Fibroblast of skin of right quadriceps (primary cell): ENCODE measurements at regions not wholly inside any gene's neighbourhood (a gene's known extent, or its start where the extent isn't known, plus 50 kb on each side); places are given as distances from the start of the nearest gene placed in this dataset.

Experiments
- DNase-seq: peaks from one replicate; pipeline ENCODE4 v3.0.0-alpha.2; 2013

- no peak for DNase-seq
These were observed 190.3 kb upstream of the CRY1 start for GRCh38 chr12:107283652-107284051.

DNA sequence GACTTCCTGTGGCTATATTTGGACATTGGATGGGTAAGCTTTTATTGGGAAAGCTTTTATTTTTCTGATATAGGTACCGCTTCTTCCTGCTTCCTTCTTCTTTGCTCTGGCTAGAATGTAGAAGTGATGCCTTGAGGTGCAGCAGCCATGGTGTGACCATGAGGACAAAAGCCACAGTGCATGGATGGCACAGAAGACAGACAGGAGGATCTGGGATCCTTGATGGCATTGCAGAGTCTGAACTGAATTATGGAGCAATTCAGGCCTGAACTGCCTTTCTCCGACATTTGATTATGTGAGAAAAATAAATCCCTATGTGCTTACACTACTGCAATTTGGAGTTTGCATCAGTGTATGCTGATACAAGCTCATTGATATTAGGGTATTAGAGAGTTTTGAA lies 191.3 kb upstream of the CRY1 start:
- DNase-seq, result no peak

DNA sequence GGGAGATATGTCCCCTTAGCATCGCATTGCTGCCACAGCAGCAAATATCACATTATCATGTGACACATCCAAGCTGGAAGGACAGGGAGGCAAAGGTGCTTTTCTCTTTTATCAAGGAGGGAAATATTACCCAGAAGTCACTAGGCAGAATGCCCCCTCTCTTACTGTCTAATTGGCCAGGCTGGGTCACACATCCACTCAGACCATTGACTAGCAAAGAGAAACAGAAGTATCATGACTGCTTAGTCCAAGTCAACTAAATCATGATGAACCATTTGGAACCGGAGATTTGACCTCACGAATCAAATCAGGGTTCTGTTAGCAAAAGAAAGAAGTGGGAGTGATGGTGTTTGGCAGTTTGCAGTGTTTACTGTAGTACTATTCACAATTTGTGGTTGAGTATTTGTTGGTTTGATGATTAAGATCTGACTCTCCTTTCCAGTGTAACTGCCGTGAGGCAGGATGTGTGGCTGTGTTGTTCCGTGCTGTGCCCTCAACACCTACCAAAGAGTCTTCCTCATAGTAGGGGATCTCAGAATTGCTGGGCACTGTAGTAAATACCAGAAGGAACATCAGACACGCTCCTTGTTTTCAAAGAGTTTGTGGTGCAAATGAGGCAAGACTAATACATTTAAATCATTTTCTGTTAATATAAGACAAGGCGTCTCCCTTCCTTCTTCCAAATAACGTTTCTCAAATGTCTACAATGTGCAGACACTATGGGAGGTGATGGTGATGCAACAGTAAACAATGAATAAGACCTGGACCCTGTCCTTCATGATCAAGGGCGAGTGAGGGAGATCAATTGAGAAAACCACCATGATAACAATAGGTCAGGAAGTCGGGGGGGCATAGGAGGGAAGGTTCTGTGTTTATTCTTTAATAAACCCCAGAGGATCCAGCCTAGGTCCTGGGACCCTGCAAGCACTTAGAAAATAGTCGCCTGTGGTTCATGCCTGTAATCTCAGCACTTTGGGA lies 194.4 kb upstream of the CRY1 start:
- DNase-seq, result no peak

GRCh38 chr12:107288414-107289127 lies 195.2 kb upstream of the CRY1 start:
- DNase-seq, result no peak

DNA sequence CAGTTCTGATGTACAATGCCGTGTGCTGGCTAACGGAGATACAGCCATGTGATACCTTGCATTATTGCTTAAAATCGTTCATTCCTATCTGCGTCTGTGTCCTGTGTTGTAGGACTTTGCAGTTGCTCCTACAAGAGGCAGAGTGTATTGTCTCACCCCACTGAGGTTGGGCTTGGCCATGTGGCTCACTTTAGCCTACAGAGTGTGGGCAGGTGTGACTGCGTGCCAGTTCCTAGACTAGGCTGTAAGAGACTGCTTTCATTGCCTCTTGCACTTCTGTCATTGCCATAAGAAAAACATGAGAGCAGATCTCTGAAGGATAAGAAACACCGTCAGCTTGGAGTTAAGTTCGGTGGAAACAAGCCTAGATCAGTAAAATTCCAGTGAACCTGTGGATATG lies 197.7 kb upstream of the CRY1 start:
- no peak for DNase-seq

DNA sequence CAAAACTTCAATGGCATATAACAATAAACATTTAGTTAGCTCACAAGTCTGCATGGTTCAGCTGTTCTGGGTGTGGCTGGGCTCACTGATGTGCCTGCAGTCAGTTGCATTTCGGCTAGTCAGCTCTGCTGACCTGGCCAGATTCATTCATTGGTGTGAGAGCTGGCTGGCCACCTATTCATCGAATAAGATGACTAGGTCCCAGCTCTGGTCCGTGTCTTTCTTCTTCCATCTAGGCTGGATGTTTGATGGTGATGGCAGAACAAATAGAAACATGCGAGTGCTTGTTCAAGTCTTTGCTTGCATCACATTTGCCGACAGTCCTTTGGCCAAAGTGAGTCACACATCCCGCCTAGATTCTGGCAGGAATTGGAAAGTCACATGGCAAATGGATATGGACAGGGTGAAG lies 203.3 kb upstream of the CRY1 start:
- no peak for DNase-seq

DNA sequence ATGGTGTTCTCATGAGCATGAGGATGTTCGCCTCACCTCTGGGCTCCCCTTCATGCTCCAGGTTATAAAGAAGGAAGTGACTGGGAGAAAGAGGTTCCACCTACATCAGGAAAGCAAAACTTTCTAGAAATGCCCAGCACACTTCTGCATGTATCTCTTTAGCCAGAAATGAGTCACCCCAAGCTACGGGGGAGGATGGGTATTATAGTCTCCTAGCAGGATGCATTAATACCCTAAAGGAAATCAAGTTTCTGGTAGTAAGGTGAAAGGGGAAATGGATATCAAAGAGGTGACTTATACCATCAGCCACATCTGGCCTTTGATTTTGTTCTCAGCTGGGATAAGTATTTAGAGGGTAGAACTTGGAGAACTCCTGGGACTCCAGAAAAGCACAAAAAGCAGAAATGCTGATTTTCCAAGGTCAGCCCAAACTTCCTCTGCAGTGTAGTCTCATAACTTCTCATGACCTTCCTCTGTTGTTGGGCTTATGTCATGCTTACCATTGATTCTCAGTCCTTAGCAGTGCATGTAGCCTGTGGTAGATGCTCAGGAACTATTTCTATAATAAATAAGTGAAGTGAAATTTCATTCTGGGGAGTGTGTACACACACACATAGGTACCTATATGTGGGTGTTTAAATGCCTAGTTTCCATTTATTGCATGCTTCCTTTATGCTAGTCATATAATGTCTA lies 209.4 kb upstream of the CRY1 start:
- DNase-seq, result no peak

- DNase-seq, result no peak
These were observed 211.5 kb upstream of the CRY1 start for GRCh38 chr12:107304588-107305532.

GRCh38 chr12:107306141-107306659 lies 212.9 kb upstream of the CRY1 start:
- no peak for DNase-seq

- DNase-seq, result no peak
These were observed 215.0 kb upstream of the CRY1 start for GRCh38 chr12:107308310-107308709.

- no peak for DNase-seq
These were observed 215.7 kb upstream of the CRY1 start for GRCh38 chr12:107309020-107309419.

GRCh38 chr12:107310621-107311020 lies 217.3 kb upstream of the CRY1 start:
- no peak for DNase-seq

DNA sequence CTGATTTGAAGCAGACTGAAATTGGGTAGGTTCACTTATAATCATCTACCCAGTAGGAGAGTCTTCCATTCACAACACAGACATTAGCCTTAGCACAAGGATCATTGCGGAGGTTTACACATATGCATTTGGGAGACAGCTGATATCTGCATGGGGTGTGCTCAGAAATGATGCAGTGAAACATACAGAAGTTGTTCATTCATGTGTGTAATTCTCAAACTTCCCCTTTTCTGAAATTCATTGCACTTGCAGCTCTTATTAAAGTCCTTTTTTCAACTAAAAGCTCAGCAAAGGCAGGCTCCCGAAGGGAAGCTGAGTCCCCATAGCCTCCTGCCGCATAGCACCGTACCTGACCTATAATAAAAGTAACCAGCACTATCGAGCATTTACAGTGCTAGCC lies 218.3 kb upstream of the CRY1 start:
- DNase-seq, result no peak

DNA sequence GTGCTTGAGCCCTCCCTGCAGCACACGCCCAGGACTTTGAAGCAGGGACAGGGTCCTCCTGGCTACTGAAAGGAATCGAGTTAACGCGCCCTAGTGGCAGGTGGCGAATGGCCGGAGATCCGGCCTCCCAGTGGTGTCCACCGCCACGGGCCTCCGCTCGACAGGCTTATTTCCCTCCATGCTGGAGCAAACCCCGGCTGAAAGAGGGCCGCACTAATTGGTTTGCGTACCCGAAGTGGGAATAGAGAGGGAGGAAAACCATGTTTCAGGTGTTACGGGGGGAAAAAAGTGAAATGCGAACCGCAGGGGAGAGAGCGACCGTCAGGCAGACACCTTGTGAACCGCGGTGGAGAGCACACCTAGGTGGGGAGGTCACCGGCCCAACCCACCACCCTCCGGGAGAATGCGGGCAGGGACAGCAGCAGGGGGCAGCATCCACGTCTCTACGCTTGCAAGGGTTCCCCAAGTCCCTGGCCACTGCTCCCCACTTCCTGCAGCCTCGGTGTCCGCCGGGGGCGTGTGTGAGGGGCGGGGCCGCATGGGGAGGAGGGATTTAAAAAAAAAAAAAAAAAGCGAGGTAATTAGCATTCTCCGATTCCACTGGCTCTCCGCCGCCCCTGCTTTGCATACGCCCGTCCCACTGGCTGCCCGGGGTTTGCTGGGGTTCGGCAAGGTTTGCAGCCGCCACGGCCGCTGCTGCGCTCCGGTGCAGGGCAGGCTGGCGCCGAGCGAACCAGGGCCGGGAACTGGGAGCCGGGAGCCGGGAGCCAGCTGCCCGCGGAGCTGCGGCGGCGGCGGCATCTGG lies 224.6 kb upstream of the CRY1 start:
- peak; percentile 86 for DNase-seq

GRCh38 chr12:107318556-107318805 lies 225.1 kb upstream of the CRY1 start:
- no peak for DNase-seq

GRCh38 chr12:107318806-107319532 lies 225.6 kb upstream of the CRY1 start:
- peak; percentile 49 for DNase-seq

GRCh38 chr12:107319533-107320032 lies 226.2 kb upstream of the CRY1 start:
- no peak for DNase-seq

DNA sequence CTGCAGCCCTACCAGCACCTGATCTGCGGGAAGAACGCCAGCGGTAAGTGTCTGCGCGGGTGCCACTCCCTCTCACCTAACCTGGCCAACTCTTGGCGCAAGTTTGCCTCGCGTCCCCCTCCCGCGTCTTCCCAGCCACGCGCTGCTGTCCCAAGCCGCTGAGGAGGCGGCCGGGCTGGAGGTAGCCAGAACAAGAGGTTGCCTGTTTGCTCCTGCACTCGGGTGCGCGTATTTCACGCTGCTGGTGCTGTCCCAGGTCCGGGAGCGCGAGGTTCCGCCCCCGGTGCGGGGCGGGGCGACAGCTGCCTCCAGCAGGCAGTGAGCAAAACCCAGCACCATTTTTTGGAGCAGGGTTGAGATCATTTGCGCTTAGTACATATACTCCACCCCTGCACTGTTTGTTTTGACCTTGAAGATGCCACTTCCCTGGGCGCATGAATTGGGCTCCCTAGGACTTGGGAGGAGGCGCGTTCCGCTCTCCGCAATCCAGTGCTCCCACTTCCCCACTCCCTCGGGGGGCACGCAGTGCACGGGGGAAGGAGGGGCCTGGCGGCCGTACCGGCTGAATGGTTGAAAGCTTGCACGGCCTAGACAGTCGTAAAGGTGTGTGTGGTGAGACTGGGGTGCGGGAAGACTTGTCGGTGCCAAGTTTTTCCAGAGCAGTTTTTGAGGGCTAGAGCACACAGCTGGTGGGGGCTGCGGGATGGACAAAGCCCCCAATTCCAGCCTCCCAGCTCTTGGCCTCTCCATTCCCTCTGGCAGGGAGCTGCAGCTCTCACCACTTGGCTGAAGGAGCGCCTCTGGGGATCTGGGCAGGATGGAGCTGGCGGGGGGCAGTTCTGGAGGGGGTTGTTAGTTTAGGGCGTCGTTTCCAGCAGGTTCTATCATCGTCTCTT lies 226.9 kb upstream of the CRY1 start:
- DNase-seq, result peak; percentile 30

GRCh38 chr12:107320929-107321631 lies 227.7 kb upstream of the CRY1 start:
- peak; percentile 32 for DNase-seq
